ENCODE measurements at regions not wholly inside any gene's neighbourhood (a gene's known extent, or its start where the extent isn't known, plus 50 kb on each side); places are given as distances from the start of the nearest gene placed in this dataset.

DNA sequence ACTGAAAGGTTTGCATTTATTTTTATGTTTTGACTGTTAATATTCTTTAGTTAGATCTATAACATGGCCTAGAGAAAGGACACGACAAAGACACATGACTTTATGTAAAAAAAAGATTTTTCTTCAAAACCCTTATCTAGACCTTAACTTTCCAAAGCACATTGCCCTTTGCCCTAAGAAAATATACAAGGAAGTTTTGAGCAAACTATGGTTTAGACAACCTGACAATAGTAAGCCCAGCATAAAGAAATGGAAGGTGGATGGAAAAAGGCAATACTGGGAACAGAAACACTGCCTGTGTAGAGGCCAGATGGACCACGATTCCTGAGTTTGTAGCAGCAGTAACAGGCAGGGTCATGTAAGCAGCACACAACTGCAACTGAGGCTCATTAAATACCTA lies 724.0 kb downstream of the GALC start:
- no peaks in the 10 kb centered on the region for H4K20me1 ChIP-seq (ENCODE audit: insufficient read depth, low read length)
- no peaks in the 10 kb centered on the region for H3K36me3 ChIP-seq (replicated peaks in 1 of 2; ENCODE audit: control insufficient read depth in 1 of 2, insufficient read depth in 2 of 2, low read length in 2 of 2)
- BruUV-seq (replicated peaks), result no TSS peak
- ChIA-PET POLR2A (no interaction called here), CTCF (ENCODE audit: low intra/inter-chr PET ratio, low total read pairs) (no interaction called here)
- no peak for TF ChIP-seq ZNF709 (CRISPR knock-in tag; IDR thresholded peaks at IDR 0.05)
- TF ChIP-seq SMC3 (IDR thresholded peaks at IDR 0.05; ENCODE audit: low read length), result no peak
- no peak for TF ChIP-seq ZNF724P (CRISPR knock-in tag; IDR thresholded peaks at IDR 0.05; ENCODE audit: borderline replicate concordance)
- TF ChIP-seq AGO1 (IDR thresholded peaks at IDR 0.05; ENCODE audit: low read depth, low read length, poor library complexity, severe bottlenecking), result no peak
- no peak for TF ChIP-seq ZNF788 (CRISPR knock-in tag; IDR thresholded peaks at IDR 0.05; ENCODE audit: borderline replicate concordance)
- TF ChIP-seq ZKSCAN8 (CRISPR knock-in tag; IDR thresholded peaks at IDR 0.05; ENCODE audit: borderline replicate concordance), result no peak
- no peak for TF ChIP-seq ZNF543 (CRISPR knock-in tag; IDR thresholded peaks at IDR 0.05)
- ATAC-seq (no peak), DNase-seq (ENCODE audit: low spot score) (no peak), FAIRE-seq (no peak)
- H3K27ac ChIP-seq (ENCODE audit: extremely low read length, insufficient read depth, low read length), result no peak overlapping the region
- H3K9ac ChIP-seq (ENCODE audit: insufficient read depth, low read depth, low read length), result no peak overlapping the region
- no peak overlapping the region for H3K4me2 ChIP-seq (ENCODE audit: low read depth, low read length)
- peaks cover 86% of the 10 kb centered on the region for H3K9me3 ChIP-seq (ENCODE audit: low read length)
- H3K4me1 ChIP-seq (ENCODE audit: insufficient read depth, low read length), result no peaks in the 10 kb centered on the region
- intact Hi-C loops (cut with micrococcal nuclease; ENCODE audit: unreplicated experiment), result no loop called here
- H3K4me3 ChIP-seq (replicated peaks in 1 of 3; ENCODE audit: insufficient read depth in 1 of 3, low read depth in 2 of 3, low read length in 3 of 3), result no peak overlapping the region
- H3K27me3 ChIP-seq (ENCODE audit: control insufficient read depth in 1 of 2, insufficient read depth in 2 of 2, low read length in 2 of 2), result no peaks in the 10 kb centered on the region
- 2% methylated on average over 2 of the region's 2 CpGs for WGBS (ENCODE audit: low lambda C conversion rate)
- in situ Hi-C loops (cut with HindIII; ENCODE audit: extremely low pct_ligation_motif_present, low pct_unique_long_range_greater_than_20kb), result no loop called here
- no peaks in the 10 kb centered on the region for H3K79me2 ChIP-seq (ENCODE audit: insufficient read depth, low read length)
- no peak overlapping the region for H2AFZ ChIP-seq (ENCODE audit: low read length)

- no TSS peak for BruUV-seq (replicated peaks)
- no peaks in the 10 kb centered on the region for H3K4me1 ChIP-seq (ENCODE audit: insufficient read depth, low read length)
- FAIRE-seq, result no peak
- CTCF ChIA-PET (ENCODE audit: low intra/inter-chr PET ratio, low total read pairs), result no interaction called here
- POLR2A ChIA-PET, result no interaction called here
- H3K9me3 ChIP-seq (ENCODE audit: low read length), result peaks cover 90% of the 10 kb centered on the region
- H3K4me2 ChIP-seq (ENCODE audit: low read depth, low read length), result no peak overlapping the region
- no peak overlapping the region for H3K27ac ChIP-seq (ENCODE audit: extremely low read length, insufficient read depth, low read length)
- no peak overlapping the region for H2AFZ ChIP-seq (ENCODE audit: low read length)
- no peak for ATAC-seq
- no peaks in the 10 kb centered on the region for H3K79me2 ChIP-seq (ENCODE audit: insufficient read depth, low read length)
- WGBS (ENCODE audit: low lambda C conversion rate), result 29% methylated on average over 3 of the region's 3 CpGs
- no peaks in the 10 kb centered on the region for H3K27me3 ChIP-seq (ENCODE audit: control insufficient read depth in 1 of 2, insufficient read depth in 2 of 2, low read length in 2 of 2)
- H3K9ac ChIP-seq (ENCODE audit: insufficient read depth, low read depth, low read length), result no peak overlapping the region
- no peak for DNase-seq (ENCODE audit: low spot score)
- no peaks in the 10 kb centered on the region for H4K20me1 ChIP-seq (ENCODE audit: insufficient read depth, low read length)
- in situ Hi-C loops (cut with HindIII; ENCODE audit: extremely low pct_ligation_motif_present, low pct_unique_long_range_greater_than_20kb) (no loop called here), intact Hi-C loops (cut with micrococcal nuclease; ENCODE audit: unreplicated experiment) (no loop called here)
- H3K4me3 ChIP-seq (replicated peaks in 1 of 3; ENCODE audit: insufficient read depth in 1 of 3, low read depth in 2 of 3, low read length in 3 of 3), result no peak overlapping the region
- H3K36me3 ChIP-seq (replicated peaks in 1 of 2; ENCODE audit: control insufficient read depth in 1 of 2, insufficient read depth in 2 of 2, low read length in 2 of 2), result no peaks in the 10 kb centered on the region
- TF ChIP-seq CBFB (CRISPR knock-in tag; IDR thresholded peaks at IDR 0.05) (no peak), PBX3 (CRISPR knock-in tag; IDR thresholded peaks at IDR 0.05; ENCODE audit: borderline replicate concordance) (no peak), FOXA1 (IDR thresholded peaks at IDR 0.05) (no peak), FOXA1 (CRISPR knock-in tag; IDR thresholded peaks at IDR 0.05) (no peak), CBX1 (IDR thresholded peaks at IDR 0.05; ENCODE audit: low read depth) (no peak), ZXDC (CRISPR knock-in tag; IDR thresholded peaks at IDR 0.05) (no peak)
- TF ChIP-seq, protein P1, sequence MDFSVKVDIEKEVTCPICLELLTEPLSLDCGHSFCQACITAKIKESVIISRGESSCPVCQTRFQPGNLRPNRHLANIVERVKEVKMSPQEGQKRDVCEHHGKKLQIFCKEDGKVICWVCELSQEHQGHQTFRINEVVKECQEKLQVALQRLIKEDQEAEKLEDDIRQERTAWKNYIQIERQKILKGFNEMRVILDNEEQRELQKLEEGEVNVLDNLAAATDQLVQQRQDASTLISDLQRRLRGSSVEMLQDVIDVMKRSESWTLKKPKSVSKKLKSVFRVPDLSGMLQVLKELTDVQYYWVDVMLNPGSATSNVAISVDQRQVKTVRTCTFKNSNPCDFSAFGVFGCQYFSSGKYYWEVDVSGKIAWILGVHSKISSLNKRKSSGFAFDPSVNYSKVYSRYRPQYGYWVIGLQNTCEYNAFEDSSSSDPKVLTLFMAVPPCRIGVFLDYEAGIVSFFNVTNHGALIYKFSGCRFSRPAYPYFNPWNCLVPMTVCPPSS (IDR thresholded peaks at IDR 0.05), result no peak
Measured at GRCh38 chr14:87264796-87265195, 728.2 kb downstream of the GALC start.
